Liver (tissue), 3 donors: ENCODE measurements at regions not wholly inside any gene's neighbourhood (a gene's known extent, or its start where the extent isn't known, plus 50 kb on each side); places are given as distances from the start of the nearest gene placed in this dataset.

ENCODE experiments used
- CTCF ChIP-seq: fragments of 150-350 bp; IDR thresholded peaks from 2 replicates; pipeline ENCODE4 v1.5.1; 2017; ENCODE audit warnings: improper control_type of control experiment, low read depth, low read length; ENCODE audit not compliant: missing input control
- JUND ChIP-seq, 2 donors: IDR thresholded peaks; 2 replicates each; pipeline ENCODE4 v1.6.1; 2016; ENCODE audit warnings: antibody characterized with exemption in 2 of 2
- RXRA ChIP-seq, 2 donors: IDR thresholded peaks; 2 replicates each; pipeline ENCODE4 v1.6.1; 2017 to 2018; ENCODE audit warnings: antibody characterized with exemption in 2 of 2, mild to moderate bottlenecking in 1 of 2
- YY1 ChIP-seq: IDR thresholded peaks from 2 replicates; pipeline ENCODE4 v1.6.1; 2016; ENCODE audit warnings: antibody characterized with exemption, mild to moderate bottlenecking
- donor health status: healthy.
- donor health status: healthy.

GRCh38 chr13:103326326-103326725, 260.1 kb upstream of the SLC10A2 start:
- no peak for TF ChIP-seq JUND (IDR thresholded peaks at IDR 0.05)
- TF ChIP-seq CTCF, result no peak
- TF ChIP-seq RXRA (IDR thresholded peaks at IDR 0.05), result no peak
- TF ChIP-seq YY1, result no peak
